ENCODE measurements at regions not wholly inside any gene's neighbourhood (a gene's known extent, or its start where the extent isn't known, plus 50 kb on each side); places are given as distances from the start of the nearest gene placed in this dataset.

- no peak for TF ChIP-seq NFRKB (IDR thresholded peaks at IDR 0.05)
- no peak for TF ChIP-seq BHLHE40 (IDR thresholded peaks at IDR 0.05; ENCODE audit: borderline replicate concordance)
- TF ChIP-seq ELF4 (IDR thresholded peaks at IDR 0.05), result no peak
- no peak for TF ChIP-seq ARNT (IDR thresholded peaks at IDR 0.05)
- TF ChIP-seq HDGF (IDR thresholded peaks at IDR 0.05; ENCODE audit: borderline replicate concordance), result no peak
- TF ChIP-seq TARDBP (IDR thresholded peaks at IDR 0.05), result no peak
- no peak for TF ChIP-seq FOXA1 (IDR thresholded peaks at IDR 0.05)
- TF ChIP-seq FOXM1 (IDR thresholded peaks at IDR 0.05; ENCODE audit: borderline replicate concordance), result no peak
- no peak for TF ChIP-seq PKNOX1 (IDR thresholded peaks at IDR 0.05)
These were observed 403.3 kb downstream of the HNRNPD start for GRCh38 chr4:81970454-81970853.

All from HEK293T (cell line).